ENCODE measurements at regions not wholly inside any gene's neighbourhood (a gene's known extent, or its start where the extent isn't known, plus 50 kb on each side); places are given as distances from the start of the nearest gene placed in this dataset.

GRCh38 chr9:118594428-118594827 is 774.8 kb downstream of the BRINP1 start:
- TF ChIP-seq CTCF (IDR thresholded peaks at IDR 0.05) (no peak), POLR2A (IDR thresholded peaks at IDR 0.05) (no peak)
